Glomerular visceral epithelial cell (primary cell): ENCODE measurements at regions not wholly inside any gene's neighbourhood (a gene's known extent, or its start where the extent isn't known, plus 50 kb on each side); places are given as distances from the start of the nearest gene placed in this dataset.

Source experiments
- DNase-seq: peaks from one replicate; pipeline ENCODE4 v3.0.0-alpha.2; 2016; ENCODE audit errors: extremely low spot score

DNA sequence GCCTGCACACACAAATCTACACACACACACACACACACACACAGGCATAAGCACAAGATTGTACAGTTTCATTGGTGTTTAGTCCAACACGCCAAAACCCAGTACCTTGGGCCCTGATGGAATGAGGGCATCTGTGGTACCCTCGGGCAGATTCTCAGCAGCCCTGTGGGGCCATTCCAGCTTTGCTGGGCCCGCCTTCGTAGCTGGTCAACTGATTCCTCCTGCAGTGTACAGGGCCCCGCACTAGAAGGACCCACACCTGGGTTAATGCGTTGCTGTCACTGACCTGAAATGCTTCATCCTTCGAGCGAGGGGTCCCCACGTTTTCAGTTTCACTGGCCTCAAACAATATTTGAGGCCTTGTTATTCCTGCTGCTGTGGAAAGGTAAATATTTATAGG is 731.2 kb downstream of the BRD1 start:
- DNase-seq: no peak

DNA sequence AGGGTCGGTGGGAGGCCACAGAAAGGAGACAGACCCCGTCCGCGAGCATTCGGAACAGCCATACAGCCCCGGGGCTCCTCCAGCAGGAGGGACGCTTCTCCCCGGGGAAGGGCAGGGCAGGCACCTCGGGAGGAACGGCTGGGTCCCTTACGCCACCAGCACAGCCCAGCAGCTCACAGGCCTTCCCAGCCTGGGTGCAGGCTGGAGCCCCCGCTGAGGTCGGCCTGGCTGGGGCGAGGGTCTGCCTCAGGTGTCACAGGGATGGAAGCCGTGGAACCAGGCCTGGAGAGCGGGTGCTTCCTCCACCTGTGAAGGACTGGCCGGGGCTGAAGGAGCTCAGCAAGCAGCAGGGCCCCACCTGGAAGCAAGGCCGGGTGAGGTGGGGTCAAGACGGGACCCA is 732.3 kb downstream of the BRD1 start:
- DNase-seq: no peak

DNA sequence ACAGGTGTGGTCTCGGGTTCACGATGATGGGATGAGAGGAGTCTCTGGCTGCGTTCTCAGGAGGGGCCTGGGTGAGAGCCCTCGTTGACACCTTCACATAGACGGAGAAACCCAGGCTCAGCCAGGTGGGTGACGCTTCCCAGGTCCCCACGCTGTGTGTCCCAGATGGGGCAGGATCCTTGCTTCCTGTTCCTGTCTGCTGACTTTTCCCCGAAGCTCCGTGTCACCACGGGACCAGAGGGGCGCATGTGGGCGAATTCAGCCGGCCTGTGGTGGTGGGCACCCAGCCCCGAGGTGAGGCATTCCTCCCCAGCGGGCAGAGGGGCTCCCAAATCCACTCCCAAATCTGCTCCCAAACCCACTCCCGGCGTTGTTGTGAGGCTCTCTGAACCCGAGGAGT is 732.8 kb downstream of the BRD1 start:
- DNase-seq: no peak

DNA sequence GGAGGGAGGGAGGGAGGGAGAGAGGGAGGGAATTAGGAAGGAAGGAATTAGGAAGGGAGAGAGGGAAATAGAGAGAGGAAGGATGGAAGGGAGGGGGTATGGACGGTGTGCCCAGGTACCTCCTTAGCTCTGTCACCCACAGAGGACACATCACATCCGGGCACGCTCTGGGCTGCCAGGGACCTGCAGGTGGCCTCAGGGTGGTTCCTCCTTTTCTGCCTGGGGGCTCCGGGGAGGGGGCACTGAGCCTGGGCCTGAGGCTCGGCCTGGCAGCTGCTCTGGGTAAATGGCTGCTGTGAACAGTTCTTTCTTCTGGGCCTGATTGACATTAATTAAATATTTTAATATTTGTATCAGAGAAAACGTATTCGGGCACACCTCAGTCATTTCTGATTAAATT is 733.5 kb downstream of the BRD1 start:
- no peak for DNase-seq

DNA sequence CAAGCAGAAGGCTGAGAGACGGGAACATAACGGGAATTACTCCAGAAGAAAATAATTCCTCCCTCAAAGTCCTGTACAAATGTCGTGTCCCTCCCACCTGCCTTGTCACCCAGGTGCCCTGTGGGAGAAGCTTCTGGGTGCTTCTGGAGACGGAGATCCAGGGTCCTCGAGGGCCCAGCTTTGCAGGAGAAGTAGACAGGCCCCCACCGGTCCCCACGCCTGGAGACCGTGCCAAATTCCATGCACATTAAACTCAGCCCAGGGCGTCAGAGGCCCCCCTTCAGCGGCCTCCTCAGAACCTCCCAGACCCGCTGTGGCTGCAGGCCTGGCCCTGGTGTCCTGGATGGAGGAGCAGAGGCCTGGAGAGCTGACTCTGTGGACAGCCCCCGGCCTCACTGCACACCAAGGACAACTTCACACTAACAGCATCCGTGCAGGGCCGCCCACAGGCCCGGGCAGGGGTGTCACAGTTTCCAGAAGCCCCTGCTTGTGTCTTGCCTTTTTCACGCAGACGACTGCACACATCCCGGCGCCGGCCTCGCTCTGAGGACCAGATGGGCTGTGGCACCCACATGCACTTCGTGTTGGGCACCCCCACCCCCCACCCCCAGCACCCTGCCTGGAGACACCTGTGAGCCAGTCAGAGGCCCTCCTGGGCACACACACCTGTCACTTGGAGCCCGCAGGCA is 734.3 kb downstream of the BRD1 start:
- no peak for DNase-seq

DNA sequence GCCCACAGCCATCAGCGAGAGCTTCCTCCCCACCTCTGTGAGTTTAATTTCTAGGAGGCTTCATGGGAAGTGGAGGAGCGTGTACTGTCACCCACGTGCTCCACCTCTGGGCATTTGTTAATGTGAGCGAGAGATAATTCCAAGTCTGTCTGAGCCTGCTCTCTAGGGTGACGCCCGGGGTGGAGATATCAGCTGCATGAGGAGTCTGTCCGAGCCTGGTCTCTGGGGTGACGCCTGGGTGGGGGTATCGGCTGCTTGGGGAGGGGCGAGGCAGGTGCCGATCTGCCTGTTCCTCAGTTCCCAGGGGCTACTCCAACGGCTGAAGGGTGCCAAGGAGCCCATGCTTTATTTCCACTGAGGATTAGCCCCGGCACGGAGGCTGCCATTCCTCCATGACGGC is 735.0 kb downstream of the BRD1 start:
- DNase-seq: no peak

DNA sequence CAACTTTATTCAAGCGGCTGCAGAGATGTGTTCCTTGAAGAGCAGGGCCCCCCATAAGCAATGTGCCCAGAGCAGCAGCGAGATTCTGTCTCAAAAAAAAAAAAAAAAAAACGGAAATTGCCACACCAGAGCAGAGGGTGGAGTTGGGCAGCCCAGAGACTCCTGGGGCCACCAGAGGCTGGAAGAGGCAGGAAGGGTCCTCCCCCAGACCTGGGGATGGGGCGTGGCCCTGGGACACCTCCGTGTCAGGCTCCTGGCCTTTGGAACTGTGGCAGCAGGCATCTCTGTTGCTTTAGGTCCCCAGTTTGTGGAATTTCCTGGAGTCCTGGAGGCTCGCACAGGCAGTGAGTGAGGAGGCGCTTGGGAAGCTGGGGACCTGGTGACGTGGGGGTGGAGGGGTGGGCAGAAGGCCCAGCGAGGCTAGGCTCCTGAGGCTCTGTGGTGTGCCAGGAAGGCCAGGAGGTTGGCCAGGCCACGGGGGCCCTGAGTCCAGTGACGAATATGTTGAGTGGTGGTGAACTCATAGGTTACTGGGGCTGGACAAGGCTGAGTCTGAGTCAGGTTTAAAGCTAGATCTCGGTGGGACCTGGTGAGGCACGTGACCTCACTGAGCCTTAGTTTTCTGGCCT is 735.6 kb downstream of the BRD1 start:
- no peak for DNase-seq

DNA sequence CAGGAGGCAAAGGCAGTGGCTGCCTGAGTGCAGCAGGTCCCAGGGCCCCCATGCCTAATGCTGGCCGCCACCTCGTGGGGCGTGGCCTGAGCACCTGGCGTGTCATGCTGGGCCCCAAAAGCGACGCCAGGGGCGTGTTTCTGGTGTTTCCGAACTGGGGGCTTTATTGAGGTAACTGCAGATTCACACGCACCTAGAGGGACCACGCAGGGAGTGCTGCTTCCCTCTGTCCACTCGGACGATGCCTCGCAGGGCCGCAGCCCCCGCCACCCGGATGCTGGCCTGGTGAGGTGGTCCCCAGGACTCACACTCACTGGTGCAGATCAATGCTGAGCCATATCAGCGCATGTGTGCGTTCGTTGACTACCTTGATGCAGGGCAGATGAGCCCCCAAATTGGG is 736.2 kb downstream of the BRD1 start:
- no peak for DNase-seq

DNA sequence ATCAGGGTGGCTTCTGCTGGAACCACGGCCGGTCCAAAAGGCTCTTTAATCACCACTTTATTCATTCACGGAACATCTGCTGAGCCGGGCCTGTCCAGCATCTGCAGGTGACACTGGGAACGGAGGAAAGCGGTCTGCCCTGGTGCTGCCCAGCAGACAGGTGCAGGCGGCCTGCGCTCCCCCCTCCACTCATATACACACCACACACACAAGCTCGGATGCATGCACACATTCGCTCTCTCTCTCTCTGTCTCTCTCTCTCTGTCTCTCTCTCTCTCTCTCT is 736.9 kb downstream of the BRD1 start:
- DNase-seq: no peak

DNA sequence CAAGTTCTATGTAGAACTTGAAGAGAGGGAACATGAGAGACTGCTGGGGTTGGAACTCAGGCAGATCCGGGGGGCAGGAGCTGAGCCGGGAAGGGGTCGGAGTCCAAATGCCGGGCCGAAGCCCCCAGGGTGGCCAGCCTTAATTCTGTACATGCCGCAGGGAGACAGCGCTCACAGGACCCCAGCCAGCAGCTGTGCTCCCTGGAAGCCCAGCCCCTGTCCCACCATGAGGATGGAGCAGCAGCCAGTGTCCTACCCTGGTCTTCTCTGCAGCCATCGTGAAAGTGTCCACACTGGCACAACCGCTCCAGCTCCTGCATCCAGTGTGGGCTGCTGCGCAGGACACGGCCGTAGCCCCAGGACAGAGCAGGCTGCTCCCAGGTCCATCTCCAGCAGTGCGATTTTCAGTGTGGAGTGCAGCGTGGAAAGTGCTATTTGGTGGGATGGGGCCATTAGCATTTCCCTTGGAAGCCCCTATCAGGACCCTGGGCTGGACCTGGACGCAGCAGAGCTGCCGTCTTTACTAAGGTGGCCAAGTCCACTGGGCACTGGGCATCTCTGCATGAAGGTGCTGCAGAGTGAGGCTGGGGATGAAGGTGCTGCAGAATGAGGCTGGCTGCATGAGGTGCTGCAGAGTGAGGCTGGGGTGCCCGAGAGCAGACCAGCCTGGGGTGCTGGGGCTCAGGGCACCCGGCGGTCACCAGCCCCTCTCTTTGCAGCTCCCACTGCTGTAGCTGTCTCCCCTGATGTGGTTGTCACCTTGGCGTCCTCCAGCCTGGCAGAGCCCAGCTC is 737.4 kb downstream of the BRD1 start:
- no peak for DNase-seq

DNA sequence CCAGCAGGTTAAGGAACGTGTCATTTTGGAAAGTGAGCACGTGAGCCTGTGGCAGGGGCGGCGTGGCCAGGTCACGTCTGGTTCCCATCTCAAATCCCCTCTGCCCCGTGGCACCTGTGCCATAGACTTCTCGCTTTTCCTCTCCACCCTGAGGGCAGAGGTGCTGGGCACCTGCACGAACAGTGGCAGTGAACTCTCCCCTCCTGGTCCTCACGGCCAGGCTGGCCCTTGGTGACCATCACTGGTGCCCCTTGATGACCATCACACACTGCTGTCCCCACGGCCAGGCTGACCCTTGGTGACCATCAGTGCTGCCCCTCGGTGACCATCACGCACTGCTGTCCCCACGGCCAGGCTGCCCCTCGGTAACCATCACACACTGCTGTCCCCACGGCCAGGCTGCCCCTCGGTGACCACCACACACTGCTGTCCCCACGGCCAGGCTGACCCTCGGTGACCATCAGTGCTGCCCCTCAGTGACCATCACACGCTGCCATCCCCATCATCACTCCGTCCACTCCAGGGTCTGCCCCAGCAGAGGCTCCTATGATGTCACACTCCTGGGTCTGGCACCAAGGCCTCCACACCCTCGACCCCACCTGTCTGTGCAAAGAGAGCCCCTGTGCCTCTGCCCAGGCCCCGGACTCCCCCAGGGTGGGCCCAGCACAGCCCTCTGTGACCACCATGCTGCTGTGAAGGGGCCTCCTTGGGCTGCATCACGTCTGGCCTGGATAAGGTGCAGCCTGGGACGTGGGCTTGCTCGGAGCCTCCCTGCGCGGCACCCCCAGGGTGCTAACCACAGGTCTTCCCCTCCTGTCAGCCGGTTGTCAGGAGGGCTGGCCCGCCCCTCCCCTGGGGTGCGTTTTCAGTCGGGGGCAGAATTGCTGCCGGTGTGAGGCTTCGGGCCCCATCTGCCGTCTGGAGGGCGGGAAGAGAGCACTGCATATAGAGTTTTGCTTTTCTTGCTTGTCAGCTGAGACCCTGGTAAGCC is 738.6 kb downstream of the BRD1 start:
- DNase-seq: no peak

DNA sequence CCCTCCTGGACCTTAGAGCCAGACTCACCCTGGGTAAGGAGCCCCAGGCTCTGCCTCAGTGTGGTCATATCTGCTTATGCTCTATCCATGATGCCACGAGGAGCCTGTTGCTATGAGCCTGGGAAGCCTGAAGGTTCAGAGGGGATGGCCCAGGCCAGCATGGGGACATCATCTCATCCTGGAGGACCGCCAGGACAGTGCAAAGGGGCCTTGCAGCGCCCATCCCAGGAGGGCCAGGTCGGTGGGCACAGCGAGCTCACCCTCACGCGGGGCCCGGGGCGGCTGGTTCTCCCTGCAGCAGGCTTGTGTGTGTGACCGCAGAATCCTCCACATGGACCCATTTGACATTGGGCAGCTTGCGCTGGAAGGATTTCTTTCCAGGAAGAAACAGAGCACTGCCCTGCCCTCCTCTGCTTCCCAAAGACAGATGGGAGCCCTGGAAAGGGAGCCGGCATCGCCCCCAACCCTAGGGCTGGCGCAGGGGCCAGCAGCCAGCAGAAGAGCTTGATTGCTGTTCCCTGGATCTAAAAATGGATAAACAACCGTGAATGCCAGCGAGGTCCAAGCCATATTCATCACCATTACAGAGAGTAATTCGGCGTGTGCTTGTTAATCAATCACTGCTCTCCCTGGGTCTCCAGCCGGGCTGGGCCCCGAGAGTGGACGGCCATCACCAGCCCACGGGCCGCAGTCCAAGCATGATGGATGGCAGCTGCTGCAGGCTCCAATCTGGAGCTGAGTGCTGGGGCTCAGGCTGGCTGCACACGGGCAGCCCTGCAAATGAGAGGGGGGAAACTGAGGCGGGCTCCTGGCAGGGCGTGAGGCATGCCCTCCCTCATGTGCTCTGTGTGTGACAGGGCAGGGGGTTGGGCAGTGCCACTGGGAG is 739.7 kb downstream of the BRD1 start:
- no peak for DNase-seq

DNA sequence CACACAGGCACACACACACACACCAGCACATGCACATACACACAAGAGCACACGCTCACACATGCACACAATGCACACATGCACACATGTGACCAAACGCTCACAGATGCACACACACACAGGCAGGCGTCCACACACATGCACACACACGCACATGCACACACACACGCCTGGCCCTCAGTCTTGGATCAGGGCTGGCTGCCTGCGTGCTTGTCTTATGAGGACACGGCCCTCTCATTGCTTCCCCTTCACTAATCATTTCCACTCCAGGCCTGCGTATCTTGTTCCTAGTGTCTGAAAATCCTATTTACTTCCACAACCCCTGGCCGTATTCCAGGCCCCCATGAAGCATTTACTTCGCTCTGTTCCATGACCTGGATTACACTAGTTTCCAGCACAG is 740.5 kb downstream of the BRD1 start:
- no peak for DNase-seq

DNA sequence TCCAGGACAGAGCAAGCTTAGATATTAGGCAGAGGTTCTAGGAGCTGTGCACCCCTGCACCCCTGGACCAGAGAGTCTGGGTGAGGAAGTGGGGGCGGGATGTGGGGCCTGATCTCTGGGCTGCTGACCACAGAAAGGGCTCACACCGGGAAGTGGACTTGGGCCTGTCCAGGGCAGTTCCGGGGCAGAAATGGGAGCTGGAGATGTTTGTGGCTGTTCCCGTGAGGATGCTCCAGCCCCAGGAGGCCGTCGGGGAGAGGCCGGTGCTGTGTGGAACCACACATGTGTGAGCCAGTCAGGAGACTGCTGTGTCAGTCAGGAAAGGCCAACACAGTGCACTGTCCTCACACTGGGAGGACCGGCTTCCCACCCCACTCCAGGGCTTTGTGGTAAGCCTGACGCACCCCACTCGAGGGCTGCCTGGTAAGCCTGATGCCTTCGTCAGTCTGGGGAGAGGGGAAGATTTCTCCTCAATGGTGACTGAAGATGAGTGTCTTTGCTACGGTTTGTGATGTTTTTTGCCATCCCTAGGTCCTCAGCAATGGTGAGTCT is 741.0 kb downstream of the BRD1 start:
- no peak for DNase-seq

DNA sequence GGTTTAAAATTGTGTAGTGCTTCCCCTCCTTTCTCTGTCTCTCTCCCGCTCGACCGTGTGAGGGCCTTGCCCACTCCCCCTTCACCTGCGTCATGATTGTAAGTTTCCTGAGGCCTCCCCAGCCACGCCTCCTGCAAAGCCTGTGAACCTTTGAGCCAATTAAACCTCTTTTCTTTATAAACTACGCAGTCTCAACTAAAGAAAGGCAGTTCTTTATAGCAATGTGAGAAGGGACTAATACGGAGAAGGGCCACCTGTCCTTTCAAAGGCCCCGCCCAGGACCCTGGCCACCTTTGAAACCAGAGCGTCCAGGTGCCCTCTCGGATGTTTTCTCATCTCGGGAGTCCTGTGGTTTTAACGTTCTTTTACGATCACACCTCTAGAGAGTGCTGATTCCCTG is 741.5 kb downstream of the BRD1 start:
- DNase-seq: no peak

DNA sequence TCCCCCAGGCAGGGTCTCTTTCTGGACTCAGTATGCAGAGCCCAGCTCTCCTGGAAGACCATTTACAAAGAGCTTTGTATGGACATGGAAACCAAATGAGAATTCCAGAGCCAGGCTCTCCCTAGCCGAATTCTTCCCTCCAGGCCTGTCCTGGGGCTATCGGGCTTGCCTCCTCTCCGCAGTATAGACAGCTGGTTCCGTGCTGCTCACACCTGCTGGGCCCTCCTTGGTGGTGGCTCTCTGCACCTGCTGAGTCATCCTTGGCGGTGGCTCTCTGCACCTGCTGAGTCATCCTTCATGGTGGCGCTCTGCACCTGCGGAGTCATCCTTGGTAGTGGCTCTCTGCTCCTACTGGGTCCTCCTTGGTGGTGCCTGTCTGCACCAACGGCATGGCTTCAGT is 743.5 kb downstream of the BRD1 start:
- no peak for DNase-seq

DNA sequence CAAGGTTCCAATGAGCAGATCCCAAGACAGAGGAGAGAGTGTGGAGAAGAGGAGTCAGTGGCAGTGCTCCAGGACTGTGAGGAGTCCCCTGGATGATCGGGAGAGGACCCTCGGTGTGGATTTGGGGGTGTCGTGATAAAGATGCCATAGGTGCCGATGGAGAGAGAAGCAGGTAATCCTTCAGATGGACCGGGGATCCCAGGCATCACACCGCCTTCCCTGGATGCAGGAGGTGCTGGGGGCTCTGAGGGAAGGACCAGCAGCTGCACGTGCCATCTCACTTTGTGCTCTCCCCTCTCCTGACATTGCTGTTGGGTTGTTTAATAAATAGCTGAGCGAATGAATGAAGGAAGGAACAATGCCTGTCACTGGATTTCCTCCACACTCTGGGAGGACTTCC is 744.1 kb downstream of the BRD1 start:
- no peak for DNase-seq

DNA sequence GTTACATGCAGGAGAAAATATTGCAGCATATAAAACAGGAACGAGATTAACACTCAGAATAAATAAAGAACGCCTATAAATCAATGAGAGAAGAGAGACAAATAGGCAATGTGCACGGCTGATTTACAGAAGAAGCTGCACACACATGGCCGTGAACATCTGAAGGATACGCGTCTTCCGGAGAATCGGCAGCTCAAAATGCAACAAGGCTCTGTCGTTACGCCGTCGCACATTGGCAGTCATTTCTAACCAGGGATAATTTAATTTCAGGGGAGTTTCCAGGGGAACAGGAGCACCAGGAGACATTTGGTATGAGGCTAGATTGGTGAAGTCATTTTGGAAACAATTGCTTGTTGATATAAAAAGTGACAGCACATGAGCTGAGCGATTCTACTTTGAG is 745.2 kb downstream of the BRD1 start:
- DNase-seq: no peak

DNA sequence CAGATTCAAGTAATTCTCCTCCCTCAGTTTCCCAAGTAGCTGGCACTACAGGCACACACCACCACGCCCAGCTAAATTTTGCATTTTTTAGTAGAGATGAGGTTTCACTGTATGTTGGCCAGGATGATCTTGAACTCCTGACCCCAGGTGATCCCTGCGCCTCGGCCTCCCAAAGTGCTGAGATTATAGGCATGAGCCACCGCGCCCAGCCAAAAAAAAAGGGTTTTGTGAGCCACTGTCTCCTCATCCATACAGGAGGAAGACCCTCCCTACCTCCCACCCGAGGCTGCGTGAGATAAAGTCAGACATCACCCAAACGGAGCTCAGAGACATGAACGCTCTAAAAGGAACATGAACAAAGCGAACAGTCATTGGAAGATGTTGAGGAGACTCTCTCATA is 745.7 kb downstream of the BRD1 start:
- DNase-seq: no peak

DNA sequence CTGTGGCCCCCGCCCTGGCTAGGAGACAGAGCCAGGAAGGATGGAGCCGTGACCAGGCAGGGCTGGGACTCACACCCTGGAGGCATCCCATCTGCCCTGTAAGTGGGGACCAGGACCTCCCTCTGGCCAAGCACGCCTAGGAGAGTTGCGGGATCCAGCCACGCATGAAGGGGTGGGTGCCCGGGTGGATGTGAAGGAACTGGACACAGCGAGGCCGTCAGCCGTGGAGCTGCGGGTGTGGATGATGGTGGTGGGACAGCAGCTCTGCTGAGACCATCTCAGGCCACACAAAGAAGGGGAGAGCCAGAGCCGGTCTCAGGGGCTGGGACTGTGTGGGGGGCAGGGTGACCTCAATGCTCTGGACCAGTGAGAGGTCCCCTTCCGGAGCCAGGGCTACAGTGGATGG is 746.4 kb downstream of the BRD1 start:
- no peak for DNase-seq

DNA sequence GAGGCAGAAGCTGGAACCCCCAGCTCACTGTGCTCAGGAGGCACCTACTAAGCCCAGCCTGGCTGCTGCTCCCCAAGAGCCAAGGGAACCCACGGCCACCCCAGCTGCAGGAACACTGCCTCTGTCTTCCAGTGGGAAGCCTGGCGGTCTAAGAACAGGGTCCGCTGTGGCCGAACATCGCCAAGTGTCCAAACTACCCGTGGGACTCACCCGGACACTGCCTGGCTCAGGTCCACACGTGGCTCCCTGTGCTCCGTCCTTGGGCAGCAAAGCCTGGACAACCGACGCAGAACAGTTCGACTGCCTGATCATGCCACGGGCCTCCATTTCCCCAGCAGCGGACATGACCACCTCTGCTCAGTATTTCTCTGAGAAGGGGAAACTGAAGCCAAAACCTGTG is 747.0 kb downstream of the BRD1 start:
- DNase-seq: no peak
